IPS-18a (cell line): ENCODE measurements at regions not wholly inside any gene's neighbourhood (a gene's known extent, or its start where the extent isn't known, plus 50 kb on each side); places are given as distances from the start of the nearest gene placed in this dataset.

ENCODE experiments used
- H3K27ac ChIP-seq: one replicate; pipeline ENCODE4 v1.5.1; 2013; ENCODE audit warnings: low read length
- H3K27me3 ChIP-seq: one replicate; pipeline ENCODE4 v1.6.1; 2013; ENCODE audit warnings: mild to moderate bottlenecking, low read length; ENCODE audit not compliant: control insufficient read depth, insufficient read depth
- H3K36me3 ChIP-seq: one replicate; pipeline ENCODE4 v1.6.1; 2013; ENCODE audit warnings: low read depth, low read length; ENCODE audit not compliant: control insufficient read depth
- H3K4me1 ChIP-seq: one replicate; pipeline ENCODE4 v1.6.1; 2013; ENCODE audit warnings: low read depth, low read length; ENCODE audit not compliant: control insufficient read depth
- H3K4me3 ChIP-seq: one replicate; pipeline ENCODE4 v1.5.1; 2013; ENCODE audit warnings: low read length
- H3K9ac ChIP-seq: one replicate; pipeline ENCODE4 v1.6.1; 2013; ENCODE audit warnings: mild to moderate bottlenecking, low read length, moderate library complexity
- H3K9me3 ChIP-seq: one replicate; pipeline ENCODE4 v1.6.1; 2013; ENCODE audit warnings: low read depth, low read length; ENCODE audit not compliant: control insufficient read depth

GRCh38 chr4:125658773-125659172, 344.0 kb downstream of the FAT4 start:
- Histone ChIP-seq H3K36me3 (no peaks in the 10 kb centered on the region), H3K4me1 (peaks cover 11% of the 10 kb centered on the region), H3K4me3 (no peak overlapping the region), H3K9ac (no peak overlapping the region), H3K9me3 (no peaks in the 10 kb centered on the region), H3K27ac (no peak overlapping the region), H3K27me3 (no peaks in the 10 kb centered on the region)

- Histone ChIP-seq H3K9ac (no peak overlapping the region), H3K27ac (no peak overlapping the region), H3K4me3 (no peak overlapping the region), H3K9me3 (no peaks in the 10 kb centered on the region), H3K36me3 (no peaks in the 10 kb centered on the region), H3K27me3 (no peaks in the 10 kb centered on the region), H3K4me1 (peaks cover 3% of the 10 kb centered on the region)
Measured at GRCh38 chr4:125663896-125664767, 349.4 kb downstream of the FAT4 start.

GRCh38 chr4:125666635-125667034, 351.9 kb downstream of the FAT4 start:
- Histone ChIP-seq H3K4me3 (no peak overlapping the region), H3K27ac (no peak overlapping the region), H3K9ac (no peak overlapping the region), H3K27me3 (no peaks in the 10 kb centered on the region), H3K36me3 (no peaks in the 10 kb centered on the region), H3K4me1 (no peaks in the 10 kb centered on the region), H3K9me3 (no peaks in the 10 kb centered on the region)

GRCh38 chr4:125676156-125676555, 361.4 kb downstream of the FAT4 start:
- no peaks in the 10 kb centered on the region for H3K9me3 ChIP-seq
- H3K36me3 ChIP-seq: no peaks in the 10 kb centered on the region
- H3K4me1 ChIP-seq: peaks cover 3% of the 10 kb centered on the region
- no peak overlapping the region for H3K4me3 ChIP-seq
- no peaks in the 10 kb centered on the region for H3K27me3 ChIP-seq
- H3K27ac ChIP-seq: no peak overlapping the region
- no peak overlapping the region for H3K9ac ChIP-seq

DNA sequence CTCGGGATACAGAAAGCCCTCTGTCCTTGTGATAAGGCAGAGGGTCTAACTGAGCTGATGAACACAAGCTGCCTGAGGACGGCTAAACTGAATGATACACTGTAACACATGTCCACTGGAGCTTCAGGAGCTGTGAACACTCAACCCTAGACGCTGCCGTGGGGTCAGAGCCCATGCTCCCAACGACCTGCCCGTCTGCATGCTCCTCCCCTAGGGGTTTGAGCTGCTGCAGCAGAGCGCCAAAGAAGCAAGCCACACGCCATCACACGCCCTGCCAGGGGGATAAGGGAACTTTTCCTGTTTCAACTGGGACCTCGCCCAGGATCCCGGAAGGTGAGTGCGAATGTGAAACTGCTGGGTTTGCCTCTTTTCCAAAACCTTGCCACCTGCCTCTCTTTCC, 361.8 kb downstream of the FAT4 start:
- H3K9ac ChIP-seq: no peak overlapping the region
- H3K36me3 ChIP-seq: no peaks in the 10 kb centered on the region
- H3K4me1 ChIP-seq: peaks cover 4% of the 10 kb centered on the region
- H3K27me3 ChIP-seq: no peaks in the 10 kb centered on the region
- no peak overlapping the region for H3K4me3 ChIP-seq
- H3K27ac ChIP-seq: no peak overlapping the region
- no peaks in the 10 kb centered on the region for H3K9me3 ChIP-seq

GRCh38 chr4:125677665-125678307, 363.0 kb downstream of the FAT4 start:
- Histone ChIP-seq H3K9me3 (no peaks in the 10 kb centered on the region), H3K4me3 (no peak overlapping the region), H3K36me3 (no peaks in the 10 kb centered on the region), H3K27me3 (no peaks in the 10 kb centered on the region), H3K27ac (no peak overlapping the region), H3K9ac (no peak overlapping the region), H3K4me1 (peaks cover 4% of the 10 kb centered on the region)

DNA sequence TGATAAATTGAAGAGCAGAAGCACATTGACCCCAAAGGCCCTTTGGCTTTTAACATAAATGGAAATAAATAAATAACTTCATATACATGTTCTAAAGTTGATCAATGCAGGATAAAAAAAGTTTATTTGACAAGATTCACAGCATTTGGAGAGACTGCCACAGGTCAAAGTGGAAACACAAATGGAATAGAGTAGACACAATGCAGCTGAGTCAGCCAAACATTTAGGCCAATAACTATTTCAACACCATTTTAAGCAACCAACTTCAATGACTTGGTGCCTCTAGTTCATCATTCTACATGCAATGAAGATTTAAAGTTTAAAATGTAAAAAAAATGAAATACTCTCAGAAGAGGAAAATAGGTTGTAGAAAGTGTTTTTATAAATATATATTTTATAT, 365.2 kb downstream of the FAT4 start:
- Histone ChIP-seq H3K4me3 (no peak overlapping the region), H3K4me1 (peaks cover 4% of the 10 kb centered on the region), H3K27me3 (no peaks in the 10 kb centered on the region), H3K36me3 (no peaks in the 10 kb centered on the region), H3K27ac (no peak overlapping the region), H3K9ac (no peak overlapping the region), H3K9me3 (no peaks in the 10 kb centered on the region)

DNA sequence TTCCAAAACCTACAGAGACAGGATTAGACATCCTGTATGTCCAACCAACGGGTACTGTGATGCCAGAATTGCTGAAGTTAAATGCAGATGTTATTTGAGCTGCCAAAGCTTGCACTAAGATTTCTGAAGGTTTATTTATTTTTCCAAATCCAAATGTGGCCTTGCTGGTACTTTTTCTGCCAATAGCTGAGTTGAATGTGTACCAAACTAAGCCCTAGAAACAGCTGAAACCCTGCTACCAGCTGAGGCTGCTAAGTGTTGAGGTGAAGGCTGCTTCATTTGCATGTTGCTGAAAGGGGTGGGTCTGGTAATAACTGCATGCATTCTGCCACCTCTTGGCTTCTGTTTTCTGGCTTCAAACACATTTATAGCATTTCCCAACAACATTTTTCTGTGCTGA, 366.5 kb downstream of the FAT4 start:
- Histone ChIP-seq H3K36me3 (no peaks in the 10 kb centered on the region), H3K9ac (no peak overlapping the region), H3K27ac (no peak overlapping the region), H3K9me3 (no peaks in the 10 kb centered on the region), H3K27me3 (no peaks in the 10 kb centered on the region), H3K4me1 (peaks cover 4% of the 10 kb centered on the region), H3K4me3 (no peak overlapping the region)

DNA sequence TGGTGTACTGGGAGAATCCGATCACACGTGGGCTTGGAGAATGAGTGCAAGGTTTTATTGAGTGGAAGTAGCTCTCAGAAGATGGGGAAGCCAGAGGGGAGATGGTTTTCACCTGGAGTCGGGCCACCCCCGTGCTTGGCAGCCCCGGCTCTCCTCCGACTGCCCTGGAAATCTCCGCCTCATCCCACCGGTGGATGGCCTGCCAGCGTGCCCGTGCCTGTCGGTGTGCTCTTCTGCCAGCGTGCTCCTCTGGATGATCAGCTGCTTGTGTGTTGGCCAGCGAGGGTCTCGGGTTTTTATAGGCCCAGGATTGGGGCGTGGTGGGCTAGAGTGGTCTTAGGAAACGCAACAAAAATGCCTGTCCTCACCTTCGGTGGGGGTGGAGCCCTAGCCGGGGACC, 368.0 kb downstream of the FAT4 start:
- H3K4me1 ChIP-seq: peaks cover 4% of the 10 kb centered on the region

DNA sequence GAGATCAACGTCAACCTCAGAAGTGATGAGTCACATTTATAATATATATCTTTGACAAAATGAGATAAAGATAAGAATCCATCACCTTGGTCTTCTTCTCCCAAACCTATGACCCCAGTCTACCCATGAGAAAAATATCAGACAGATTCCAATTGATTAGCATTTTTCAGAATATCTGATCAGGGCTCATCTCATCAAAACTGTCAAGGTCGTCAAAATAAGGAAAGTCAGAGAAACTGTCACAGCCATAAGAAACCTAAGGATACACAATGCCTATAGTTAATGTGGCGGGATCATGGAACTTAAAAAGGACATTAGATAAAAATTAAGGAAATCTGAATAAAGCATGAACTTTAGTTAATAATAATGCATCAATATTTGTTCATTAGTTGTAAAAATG, 374.1 kb downstream of the FAT4 start:
- Histone ChIP-seq H3K9ac (no peak overlapping the region), H3K36me3 (no peaks in the 10 kb centered on the region), H3K4me3 (no peak overlapping the region), H3K27ac (no peak overlapping the region), H3K9me3 (no peaks in the 10 kb centered on the region), H3K27me3 (no peaks in the 10 kb centered on the region), H3K4me1 (peaks cover 4% of the 10 kb centered on the region)

More for the DNA sequence above, 368.0 kb downstream of the FAT4 start:
- H3K27me3 ChIP-seq: no peaks in the 10 kb centered on the region
- H3K27ac ChIP-seq: no peak overlapping the region
- no peaks in the 10 kb centered on the region for H3K9me3 ChIP-seq
- H3K36me3 ChIP-seq: no peaks in the 10 kb centered on the region
- no peak overlapping the region for H3K4me3 ChIP-seq
- H3K9ac ChIP-seq: no peak overlapping the region

- Histone ChIP-seq H3K27me3 (no peaks in the 10 kb centered on the region), H3K9me3 (no peaks in the 10 kb centered on the region), H3K9ac (no peak overlapping the region), H3K27ac (no peak overlapping the region), H3K4me3 (no peak overlapping the region), H3K36me3 (no peaks in the 10 kb centered on the region), H3K4me1 (peaks cover 4% of the 10 kb centered on the region)
Measured at GRCh38 chr4:125689805-125690204, 375.1 kb downstream of the FAT4 start.

DNA sequence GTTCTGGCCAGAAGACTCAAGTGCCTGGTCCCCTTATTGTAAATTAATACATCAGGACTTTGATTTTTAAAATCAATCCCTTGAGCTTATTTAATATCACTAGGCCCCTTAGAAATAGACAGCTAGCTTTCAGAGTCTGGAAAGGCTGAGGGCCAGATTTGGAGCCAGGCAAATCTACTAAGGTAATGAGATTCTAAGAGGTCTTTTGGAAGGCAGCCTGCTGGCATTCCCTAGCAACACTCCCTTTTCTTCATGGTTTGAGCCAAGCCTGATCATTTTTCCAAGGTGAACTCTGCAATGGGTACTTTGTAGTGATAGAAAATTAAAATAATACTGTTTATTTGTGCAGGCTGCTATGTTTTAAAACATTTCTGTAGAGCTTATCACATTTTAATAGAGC, 378.5 kb downstream of the FAT4 start:
- peaks cover 4% of the 10 kb centered on the region for H3K4me1 ChIP-seq
- no peaks in the 10 kb centered on the region for H3K9me3 ChIP-seq
- H3K36me3 ChIP-seq: no peaks in the 10 kb centered on the region
- H3K4me3 ChIP-seq: no peak overlapping the region
- H3K27ac ChIP-seq: no peak overlapping the region
- no peaks in the 10 kb centered on the region for H3K27me3 ChIP-seq
- H3K9ac ChIP-seq: no peak overlapping the region
